ENCODE measurements at regions not wholly inside any gene's neighbourhood (a gene's known extent, or its start where the extent isn't known, plus 50 kb on each side); places are given as distances from the start of the nearest gene placed in this dataset.

- TF ChIP-seq CTCF (IDR thresholded peaks at IDR 0.05) (no peak), POLR2A (IDR thresholded peaks at IDR 0.05) (no peak)
Measured at GRCh38 chr20:41991412-41991811, 373.2 kb upstream of the CHD6 start.
